Limb (tissue), 2 donors: ENCODE measurements at regions not wholly inside any gene's neighbourhood (a gene's known extent, or its start where the extent isn't known, plus 50 kb on each side); places are given as distances from the start of the nearest gene placed in this dataset.
A peak's percentile ranks its signal among the peaks of the same experiment; 100 is the strongest.
"Not testable (repeated sequence)": the region's sequence is repeated elsewhere in the genome, so short reads cannot be mapped to it uniquely, and the experiment has no call there.

ENCODE experiments used
- DNase-seq, 2 donors: peaks; one replicate each; pipeline ENCODE4 v3.0.0-alpha.2; 2016; ENCODE audit errors: extremely low spot score in 2 of 2

- no peak for DNase-seq
Observed at GRCh38 chr2:147425437-147426029, 419.3 kb upstream of the ACVR2A start.

- no peak for DNase-seq
Observed at GRCh38 chr2:147424766-147425165, 420.1 kb upstream of the ACVR2A start.

- DNase-seq = no peak
Observed at GRCh38 chr2:147420947-147421675, 423.7 kb upstream of the ACVR2A start.

- no peak for DNase-seq
Observed at GRCh38 chr2:147420517-147420916, 424.3 kb upstream of the ACVR2A start.

GRCh38 chr2:147416099-147416498 lies 428.7 kb upstream of the ACVR2A start:
- DNase-seq = no peak

DNA sequence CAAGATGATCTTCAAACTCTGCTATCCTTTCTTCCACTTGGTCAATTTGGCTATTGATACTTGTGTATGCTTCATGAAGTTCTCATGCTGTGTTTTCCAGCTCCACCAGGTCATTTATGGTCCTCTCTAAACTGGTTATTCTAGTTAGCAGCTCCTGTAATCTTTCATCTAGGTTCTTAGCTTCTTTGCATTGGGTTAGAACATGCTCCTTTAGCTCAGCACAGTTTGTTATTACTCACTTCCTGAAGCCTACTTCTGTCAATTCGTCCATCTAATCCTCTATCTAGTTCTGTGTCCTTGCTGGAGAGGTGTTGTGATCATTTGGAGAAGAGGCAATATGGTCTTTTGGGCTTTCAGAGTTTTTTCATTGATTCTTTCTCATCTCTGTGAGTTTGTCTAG lies 430.2 kb upstream of the ACVR2A start:
- DNase-seq = not testable (repeated sequence)

DNA sequence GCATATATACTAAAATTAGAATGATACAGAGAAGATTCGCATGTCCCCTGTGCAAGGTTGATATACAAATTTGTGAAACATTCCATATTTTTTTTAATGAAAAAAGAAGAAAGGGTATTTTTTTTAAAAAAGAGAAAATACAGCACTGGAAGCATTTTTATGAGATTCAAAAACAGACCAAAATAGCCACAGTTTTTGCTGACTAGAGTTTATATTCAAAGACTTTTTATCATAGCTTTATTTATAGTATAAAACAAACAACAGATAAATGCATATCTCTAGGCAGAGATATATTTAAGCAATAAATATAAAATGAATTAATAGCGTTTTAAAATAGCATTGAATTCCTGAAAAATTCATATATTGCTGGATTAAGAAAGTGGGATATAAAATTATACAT lies 436.5 kb upstream of the ACVR2A start:
- no peak for DNase-seq

DNA sequence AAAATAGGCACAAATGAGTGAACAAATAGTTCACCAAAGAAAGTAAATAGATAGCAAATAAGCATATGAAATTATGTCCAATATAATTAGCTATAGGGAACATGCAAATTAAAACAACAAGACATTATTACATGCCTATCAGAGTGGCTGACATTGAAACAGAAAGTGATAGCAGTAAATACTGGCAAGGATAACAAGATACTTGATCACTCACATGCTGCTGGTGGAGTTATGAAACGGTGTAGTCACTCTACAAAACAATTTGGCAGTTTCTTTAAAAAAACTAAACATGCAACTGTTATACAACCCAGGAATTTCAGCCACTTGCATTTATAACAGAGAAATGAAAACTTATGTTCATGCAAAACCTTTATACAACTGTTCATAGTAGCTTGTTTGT lies 439.2 kb upstream of the ACVR2A start:
- no peak for DNase-seq

GRCh38 chr2:147398996-147399395 lies 445.8 kb upstream of the ACVR2A start:
- peak in 1 of 2 donors; percentile 23 for DNase-seq

GRCh38 chr2:147398301-147398700 lies 446.5 kb upstream of the ACVR2A start:
- DNase-seq = no peak

- DNase-seq = no peak
Observed at GRCh38 chr2:147396890-147397289, 447.9 kb upstream of the ACVR2A start.

DNA sequence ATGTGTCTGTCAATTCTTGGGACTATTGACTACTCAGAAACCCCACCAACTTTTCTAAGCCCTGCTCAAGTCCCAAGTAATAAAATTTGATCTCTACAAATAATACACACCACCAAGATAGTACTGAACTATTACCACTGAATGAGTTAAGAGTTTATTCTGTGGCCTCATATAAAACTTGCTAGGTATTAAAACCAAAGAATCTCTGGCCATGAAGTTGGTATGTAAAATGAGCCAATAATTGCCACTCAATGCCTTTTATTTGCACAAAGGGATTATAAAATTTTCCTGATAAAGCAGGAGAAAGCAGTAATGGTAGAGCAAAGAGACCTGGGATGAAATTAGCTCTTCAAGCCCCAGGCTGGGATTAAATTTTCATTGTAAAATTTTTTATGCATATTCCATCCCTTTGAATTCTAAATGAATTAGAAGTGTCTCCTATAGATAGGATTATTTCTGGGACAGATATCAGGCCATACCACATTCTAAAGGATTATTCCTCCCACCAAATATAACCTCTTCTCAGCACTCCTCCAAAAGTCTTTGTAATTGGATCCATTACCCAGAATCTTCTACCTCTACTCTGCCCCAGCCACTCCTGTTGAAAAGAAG lies 450.5 kb upstream of the ACVR2A start:
- no peak for DNase-seq

DNA sequence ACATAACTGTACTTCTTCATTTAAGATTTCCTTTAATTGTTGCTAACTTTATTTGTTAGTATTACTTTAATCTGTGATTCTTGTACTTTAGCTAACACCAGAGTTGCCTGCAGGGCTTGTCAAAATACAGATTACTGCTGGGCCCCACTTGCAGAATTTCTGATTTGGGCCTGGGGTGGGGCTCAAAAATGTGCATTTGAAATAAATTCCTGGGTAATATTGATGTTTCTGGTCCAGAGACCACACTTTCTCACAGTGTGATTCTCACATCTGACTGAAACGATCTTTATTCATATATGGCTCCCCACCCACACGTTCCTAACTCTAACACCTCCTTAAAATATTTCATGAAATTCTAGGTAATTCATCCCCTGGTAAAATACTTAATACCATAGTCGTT lies 452.6 kb upstream of the ACVR2A start:
- no peak for DNase-seq

GRCh38 chr2:147390475-147390874 lies 454.4 kb upstream of the ACVR2A start:
- no peak for DNase-seq

DNA sequence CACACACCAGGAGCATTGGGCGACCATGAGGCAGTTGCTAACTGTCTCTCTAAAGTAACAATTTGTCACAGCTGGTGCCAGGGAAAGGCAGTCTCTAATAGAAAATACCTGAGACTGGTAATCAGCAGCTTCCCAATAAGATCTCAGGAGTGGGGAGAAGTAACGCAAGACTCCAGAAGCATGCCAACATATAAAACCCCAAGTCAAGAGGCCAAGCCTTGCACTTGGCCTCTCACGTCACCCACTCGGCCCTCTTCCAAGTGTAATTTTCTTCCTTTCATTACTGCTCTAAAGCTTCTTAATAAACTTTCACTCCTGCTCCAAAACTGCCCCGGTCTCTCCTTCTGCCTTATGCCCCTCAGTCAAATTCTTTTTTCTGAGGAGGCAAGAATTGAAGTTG lies 455.6 kb upstream of the ACVR2A start:
- DNase-seq = no peak

DNA sequence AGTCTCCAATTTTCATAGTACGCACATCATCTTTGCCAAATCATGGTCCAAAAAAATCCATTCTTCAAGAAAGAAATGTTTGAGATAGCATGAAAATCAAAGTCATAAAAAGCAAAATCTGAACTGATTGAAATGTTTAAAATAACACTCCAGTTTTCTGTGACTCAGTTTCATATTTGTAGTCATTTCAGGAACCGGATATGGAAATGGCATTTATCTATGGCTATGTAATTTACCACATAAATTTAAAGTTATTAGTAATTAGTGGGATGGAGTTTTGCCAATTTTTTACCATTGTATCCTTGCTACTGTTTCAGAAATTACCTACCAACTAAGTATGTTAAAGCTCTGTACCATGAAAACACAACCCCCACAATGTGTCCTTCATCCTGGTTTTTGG lies 456.6 kb upstream of the ACVR2A start:
- no peak for DNase-seq

- DNase-seq = no peak
Observed at GRCh38 chr2:147386284-147386683, 458.5 kb upstream of the ACVR2A start.

- DNase-seq = no peak
Observed at GRCh38 chr2:147385600-147385999, 459.2 kb upstream of the ACVR2A start.

DNA sequence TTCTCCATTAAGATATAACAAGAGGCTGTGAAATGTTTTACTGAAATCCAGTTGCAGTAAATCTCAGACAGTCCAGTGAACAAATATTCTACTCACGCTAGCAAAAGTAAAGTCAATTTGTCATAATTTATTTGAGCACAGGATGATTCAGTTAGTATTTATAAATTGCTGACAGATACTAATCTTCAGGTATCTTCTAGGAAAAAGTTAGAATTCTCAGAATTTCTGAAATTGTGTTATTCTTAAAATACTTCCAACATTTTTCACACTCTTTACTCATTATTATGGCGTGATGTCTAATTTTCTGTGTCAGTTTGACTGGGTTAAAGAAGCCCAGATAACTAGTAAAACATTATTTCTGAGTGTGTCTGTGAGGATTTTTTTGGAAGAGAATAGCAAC lies 460.2 kb upstream of the ACVR2A start:
- no peak for DNase-seq

DNA sequence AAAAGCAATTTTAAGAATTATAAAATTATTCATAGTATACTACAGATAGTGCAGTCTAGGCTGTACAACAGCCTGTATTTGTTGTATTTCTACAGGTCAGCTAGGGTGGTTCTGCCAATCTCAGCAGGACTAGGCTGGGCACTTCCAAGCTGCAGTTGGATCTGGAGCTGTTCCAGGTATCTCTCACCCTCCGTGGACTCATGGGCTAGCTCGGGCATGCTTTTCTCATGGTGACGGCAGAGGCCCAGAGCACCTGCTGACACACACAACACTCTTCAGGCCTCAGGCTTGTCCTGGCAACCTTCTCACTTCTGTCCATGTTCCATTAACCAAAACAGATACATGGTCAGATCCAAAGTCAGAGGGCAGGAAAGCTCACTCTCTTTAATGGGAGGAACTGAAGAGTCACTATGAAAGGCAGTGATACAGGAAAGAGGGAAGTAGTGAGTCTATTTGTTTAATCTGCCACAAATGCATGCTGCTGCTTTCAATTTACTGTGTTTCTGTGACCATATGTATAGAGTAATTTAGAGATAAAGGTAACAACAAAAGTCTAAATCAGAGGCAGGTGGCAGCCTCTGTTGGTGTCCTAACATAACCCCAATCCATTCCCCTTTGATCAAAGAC lies 462.4 kb upstream of the ACVR2A start:
- DNase-seq = no peak

- no peak for DNase-seq
Observed at GRCh38 chr2:147378403-147378802, 466.4 kb upstream of the ACVR2A start.

- DNase-seq = no peak
Observed at GRCh38 chr2:147375073-147375472, 469.8 kb upstream of the ACVR2A start.

GRCh38 chr2:147374423-147374811 lies 470.4 kb upstream of the ACVR2A start:
- DNase-seq = peak in 1 of 2 donors; percentile 40
